Brain pericyte (primary cell): ENCODE measurements at regions not wholly inside any gene's neighbourhood (a gene's known extent, or its start where the extent isn't known, plus 50 kb on each side); places are given as distances from the start of the nearest gene placed in this dataset.

Source experiments
- DNase-seq: peaks from one replicate; pipeline ENCODE4 v3.0.0-alpha.2; 2012; ENCODE audit warnings: low read depth, low spot score

- DNase-seq = no peak
Measured at GRCh38 chr5:4294878-4295277, 699.2 kb downstream of the IRX1 start.

- DNase-seq = no peak
Measured at GRCh38 chr5:4295663-4296339, 700.2 kb downstream of the IRX1 start.

- no peak for DNase-seq
Measured at GRCh38 chr5:4306057-4306456, 710.4 kb downstream of the IRX1 start.

DNA sequence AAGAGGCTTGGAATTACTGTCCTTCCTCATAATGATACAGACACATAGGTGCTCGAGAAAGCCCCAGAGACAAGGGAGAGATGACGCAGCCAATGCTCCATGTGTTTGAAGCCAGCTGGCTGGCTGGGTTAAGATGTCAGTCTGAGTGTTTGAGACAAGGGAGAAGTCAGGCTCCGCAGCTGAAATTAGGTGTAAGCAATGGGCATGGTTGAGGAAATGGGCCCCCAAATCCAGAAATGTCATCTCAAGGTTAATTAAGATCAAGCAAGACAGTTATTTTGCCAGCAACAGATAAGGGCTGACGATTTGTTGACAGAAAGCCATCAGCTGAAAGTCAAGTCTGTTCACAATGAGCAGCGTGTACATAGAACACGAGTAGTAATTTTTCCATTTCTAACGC, 713.4 kb downstream of the IRX1 start:
- no peak for DNase-seq

DNA sequence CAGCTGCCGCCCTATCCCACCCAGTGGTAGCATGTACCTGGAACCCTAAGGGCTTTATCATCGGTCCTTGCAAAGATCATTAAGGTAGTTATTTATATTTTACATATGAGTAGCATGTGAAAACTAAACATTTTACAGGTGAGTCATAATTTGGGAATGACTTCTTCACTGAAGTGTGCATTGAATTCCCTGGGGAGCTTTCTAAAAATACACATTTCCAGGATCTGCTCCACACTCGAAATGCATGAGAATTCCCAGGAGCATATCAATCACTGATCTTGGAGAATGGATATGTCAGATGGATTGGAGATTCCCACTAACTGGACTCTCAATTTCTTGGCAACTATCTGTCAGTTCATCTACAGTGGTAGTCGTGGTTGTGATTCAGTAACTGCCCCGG, 717.5 kb downstream of the IRX1 start:
- DNase-seq = no peak

- DNase-seq = no peak
Measured at GRCh38 chr5:4319478-4320128, 724.0 kb downstream of the IRX1 start.

DNA sequence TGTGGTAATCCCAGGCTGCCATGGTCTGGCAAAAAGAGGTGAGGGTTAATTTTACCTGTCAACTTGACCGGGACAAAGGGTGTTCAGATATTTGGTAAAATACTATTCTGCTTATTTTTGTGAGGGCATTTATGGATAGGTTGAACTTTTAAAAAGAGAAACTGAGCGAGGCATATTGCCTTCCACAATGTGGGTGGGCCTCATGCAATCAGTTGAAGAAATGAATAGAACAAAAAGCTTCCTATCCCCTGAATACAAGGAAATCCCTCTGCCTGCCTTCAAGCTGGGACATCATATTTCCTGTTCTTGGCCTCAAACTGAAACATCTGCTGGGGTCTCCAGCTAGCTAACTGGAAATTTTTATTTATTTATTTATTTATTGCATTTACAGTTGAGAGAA, 734.7 kb downstream of the IRX1 start:
- DNase-seq = no peak

- DNase-seq = no peak
Measured at GRCh38 chr5:4335078-4335477, 739.4 kb downstream of the IRX1 start.

DNA sequence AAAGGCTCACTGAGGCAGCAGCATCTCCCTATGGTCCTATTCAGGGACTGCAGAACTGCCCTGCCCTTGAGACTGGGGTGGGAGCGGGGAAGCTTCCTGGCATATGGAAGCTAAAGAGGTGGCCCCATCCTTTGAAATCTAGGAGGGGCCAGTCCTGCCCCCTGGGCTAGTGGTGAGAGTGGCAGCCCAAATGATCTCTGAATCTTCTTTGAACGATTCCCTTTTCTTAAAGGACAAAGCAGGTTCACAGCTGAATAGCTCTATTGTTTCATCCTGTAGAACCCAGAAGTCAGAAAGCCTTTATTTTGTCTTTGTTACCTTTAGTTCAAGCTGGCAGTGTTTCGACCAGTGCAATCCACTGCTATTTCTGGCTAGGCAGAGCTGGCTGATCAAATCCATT, 741.9 kb downstream of the IRX1 start:
- no peak for DNase-seq

- no peak for DNase-seq
Measured at GRCh38 chr5:4339949-4340348, 744.3 kb downstream of the IRX1 start.

DNA sequence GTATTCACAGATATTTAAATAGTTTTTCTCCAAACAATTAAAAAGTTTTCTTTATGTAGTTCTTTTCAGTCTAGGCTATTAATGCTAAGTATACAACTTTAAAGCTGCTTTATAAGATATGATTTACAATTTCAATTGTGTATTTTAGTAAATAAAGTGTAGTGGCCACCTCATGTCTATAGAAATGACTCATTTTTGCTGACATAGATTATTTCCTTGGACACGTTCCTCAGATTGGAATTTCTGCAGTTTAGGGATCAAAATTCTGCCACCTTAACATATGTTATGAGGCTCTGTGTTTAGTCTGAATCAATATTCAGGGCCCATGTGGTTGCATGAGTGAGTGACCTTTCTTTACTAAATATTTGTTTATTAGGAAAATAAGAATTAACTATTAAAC, 750.2 kb downstream of the IRX1 start:
- no peak for DNase-seq

GRCh38 chr5:4348423-4348822, 752.8 kb downstream of the IRX1 start:
- DNase-seq = no peak

DNA sequence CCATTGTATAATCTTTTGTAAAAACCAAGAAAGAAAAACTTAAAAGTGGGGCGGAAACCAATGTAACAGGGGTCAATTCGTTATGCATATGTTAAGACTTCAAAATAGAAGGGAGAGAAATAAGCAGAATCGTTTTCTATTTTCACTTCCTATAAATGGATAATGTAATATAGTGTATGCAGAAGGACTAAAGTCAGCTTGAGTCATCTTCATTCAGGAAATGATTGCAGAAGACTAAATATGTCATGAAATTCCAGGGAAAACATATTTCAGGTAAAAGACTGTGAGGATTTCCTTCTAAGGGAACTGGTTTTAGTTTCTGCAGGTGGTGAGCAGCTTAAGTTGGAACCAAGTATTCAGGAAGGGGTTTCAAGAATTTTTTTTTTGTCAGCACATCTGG, 753.3 kb downstream of the IRX1 start:
- DNase-seq = no peak

GRCh38 chr5:4356201-4356600, 760.6 kb downstream of the IRX1 start:
- DNase-seq = no peak

DNA sequence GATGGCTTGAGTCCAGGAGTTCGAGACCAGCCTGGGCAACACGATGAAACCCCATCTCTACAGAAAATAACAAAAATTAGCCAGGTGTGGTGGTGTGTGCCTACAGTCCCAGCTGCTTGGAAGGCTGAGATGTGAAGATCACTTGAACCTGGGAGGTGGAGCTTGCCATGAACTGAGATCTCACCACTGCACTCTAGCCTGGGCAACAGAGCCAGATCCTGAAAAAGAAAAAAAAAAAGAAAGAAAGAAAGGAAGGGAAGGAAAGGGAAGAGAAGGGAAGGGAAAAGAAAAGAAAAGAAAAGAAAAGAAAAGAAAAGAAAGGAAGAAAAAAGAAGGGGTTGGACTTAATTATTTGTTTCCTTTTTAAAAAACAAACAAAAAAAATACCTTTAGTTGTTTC, 764.2 kb downstream of the IRX1 start:
- no peak for DNase-seq

DNA sequence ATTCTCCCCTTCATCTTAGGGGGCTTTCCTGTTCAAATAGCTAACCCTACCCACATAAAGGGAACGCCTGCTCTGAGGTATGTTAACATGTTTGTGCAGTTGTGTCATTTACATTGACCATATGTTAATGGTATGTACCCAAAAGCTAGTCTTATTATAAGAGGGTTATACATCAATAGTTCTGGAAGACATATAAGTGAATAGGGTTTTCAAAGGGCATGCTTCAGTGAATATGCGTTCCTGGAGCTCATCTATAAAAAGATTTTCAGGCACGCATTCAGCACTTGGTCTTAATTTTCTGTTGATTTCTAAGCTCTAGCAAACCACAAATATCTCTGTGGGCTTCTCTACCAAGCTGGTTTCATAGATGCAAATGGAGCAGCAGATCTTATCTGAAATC, 766.1 kb downstream of the IRX1 start:
- no peak for DNase-seq

GRCh38 chr5:4362411-4362810, 766.8 kb downstream of the IRX1 start:
- DNase-seq = no peak

DNA sequence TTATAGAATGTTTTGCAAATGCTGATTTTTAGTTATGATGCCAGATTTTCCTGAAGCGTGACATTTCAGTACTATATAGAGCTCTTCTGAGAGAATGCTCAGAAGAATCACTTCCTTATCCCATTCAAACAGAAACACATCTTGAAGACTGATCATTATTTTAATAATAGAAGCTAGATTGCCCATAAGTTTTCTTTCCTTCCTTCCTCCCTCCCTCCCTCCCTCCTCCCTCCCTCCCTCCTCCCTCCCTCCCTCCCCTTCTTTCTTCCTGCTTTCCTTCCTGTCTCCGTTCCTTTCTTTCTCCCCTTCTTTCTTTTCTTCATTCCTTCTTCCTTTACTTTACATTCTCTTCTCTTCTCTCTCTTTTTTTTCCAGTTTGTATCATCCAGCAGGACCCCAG, 767.4 kb downstream of the IRX1 start:
- DNase-seq = no peak

GRCh38 chr5:4366628-4367027, 771.0 kb downstream of the IRX1 start:
- DNase-seq = no peak

DNA sequence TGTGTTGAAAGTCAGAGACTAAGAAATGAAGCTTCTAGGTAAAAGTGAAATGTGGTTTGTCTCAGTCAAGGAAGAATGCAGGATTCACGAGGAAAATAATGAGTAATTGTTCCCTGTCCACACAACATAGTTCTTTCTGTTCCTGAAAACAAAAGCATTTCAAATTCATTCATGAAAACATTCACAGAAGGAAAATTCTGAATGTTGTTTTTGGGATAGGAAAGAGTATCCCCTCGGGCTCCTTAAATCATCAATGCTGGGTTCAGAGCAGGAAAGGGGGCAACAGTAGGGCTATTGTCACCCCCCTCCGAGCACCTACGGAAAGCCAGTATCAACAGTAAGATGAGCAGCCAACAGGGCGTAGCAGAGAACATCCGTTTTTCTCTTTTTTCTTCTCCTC, 769.9 kb upstream of the ADAMTS16 start:
- no peak for DNase-seq

DNA sequence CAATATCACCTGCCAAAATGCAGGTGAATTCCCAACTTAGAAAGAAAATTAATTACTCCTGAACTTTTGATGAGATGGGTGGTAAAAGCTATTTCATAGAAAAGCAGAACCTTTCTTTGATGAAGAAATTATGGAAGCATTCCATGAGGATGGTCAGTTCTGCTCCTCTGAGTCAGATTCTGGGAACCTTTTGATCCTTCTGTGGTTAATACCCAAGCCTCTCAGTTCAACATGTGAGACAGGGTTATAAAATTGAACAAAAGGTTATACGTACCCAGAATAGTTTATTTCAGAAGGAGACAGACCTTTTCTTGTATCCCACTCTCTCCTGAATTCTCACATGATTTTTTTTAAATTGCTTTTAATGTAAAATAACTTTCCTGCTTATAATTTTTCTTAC, 767.6 kb upstream of the ADAMTS16 start:
- DNase-seq = no peak

DNA sequence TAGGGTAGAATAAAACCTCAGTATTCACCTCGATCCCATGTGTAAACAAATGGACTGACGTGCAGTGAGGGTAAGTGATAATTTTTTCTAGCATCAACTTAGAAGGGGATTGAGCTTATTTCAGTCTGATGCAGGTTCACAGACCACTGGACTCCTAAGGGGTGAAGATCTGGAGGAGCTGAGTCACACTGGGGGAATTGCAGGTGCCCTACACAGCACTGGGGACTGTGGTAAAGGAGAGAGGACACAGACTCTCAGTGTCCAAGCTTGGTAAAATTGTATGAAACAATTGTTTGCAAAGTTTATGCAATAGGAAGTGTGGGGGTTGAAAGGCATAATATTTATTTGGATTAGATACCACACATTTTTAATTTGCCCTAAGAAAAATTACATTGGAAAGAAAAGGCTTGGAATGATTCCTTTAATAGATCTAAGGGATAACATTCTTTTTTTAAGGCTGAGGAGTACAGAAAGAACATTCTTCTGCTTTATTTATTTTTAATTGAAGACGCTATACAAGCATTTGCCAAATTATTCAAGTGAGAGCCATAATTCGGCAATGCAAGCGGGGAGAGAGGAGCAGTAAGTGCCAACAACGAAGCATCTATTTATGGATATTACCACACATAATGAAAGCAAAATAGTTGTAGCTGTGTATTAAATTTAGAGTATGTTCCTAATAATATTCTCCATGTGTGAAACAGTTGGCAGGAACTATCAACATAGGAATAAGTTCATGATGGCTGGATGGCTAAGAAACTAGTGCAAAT, 766.9 kb upstream of the ADAMTS16 start:
- no peak for DNase-seq

DNA sequence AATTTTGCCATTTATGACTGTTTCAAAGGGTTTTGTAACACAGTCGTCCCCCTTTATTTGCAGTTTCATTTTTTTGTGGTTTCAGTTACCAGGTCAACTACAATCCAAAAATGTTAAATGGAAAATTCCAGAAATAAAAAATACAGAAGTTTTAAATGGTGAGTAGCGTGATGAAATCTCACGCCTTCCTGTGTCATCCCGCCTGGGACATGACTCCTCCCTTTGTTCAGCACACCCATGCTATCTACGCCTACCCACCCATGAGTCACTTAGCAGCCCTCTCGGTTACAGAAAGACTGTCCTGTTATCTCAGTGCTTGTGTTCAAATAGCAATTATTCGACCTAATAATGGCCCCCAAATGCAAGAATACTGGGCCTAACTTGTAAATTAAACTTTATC, 765.3 kb upstream of the ADAMTS16 start:
- DNase-seq = no peak
